ENCODE measurements at regions not wholly inside any gene's neighbourhood (a gene's known extent, or its start where the extent isn't known, plus 50 kb on each side); places are given as distances from the start of the nearest gene placed in this dataset.

DNA sequence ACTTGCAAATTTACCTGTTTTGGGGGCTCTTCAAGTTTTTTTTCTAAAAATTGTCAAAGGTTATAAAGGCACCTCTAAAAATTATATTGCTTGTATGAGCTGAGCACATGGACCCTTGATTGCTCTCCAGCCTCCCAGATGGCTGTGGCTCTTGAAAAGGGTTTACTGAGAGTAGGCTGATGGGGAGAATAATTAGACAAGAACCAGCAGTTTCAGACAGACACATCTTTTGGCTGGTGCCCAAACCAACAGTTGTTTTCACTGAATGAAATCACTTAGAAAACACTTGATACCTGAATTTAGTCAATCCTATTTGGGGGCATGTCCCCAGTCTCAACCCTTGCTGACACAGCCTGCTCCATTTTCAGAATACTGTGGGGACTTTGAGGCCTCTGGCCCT lies 217.6 kb downstream of the KBTBD8 start:
- H3K9me3 ChIP-seq (replicated peaks in 1 of 2; ENCODE audit: control insufficient read depth in 1 of 2, insufficient read depth in 1 of 2, low read length in 2 of 2): peaks cover 0 to 4% of the 10 kb centered on the region in 2 donors
- H3K27me3 ChIP-seq (ENCODE audit: control insufficient read depth in 2 of 2, insufficient read depth in 2 of 2, low read length in 2 of 2): no peaks in the 10 kb centered on the region
- H3K27ac ChIP-seq (ENCODE audit: low read depth in 1 of 2, low read length in 2 of 2): no peak overlapping the region
- H3K4me3 ChIP-seq (replicated peaks in 1 of 3; ENCODE audit: low read depth in 2 of 3, low read length in 3 of 3): no peak overlapping the region
- no peaks in the 10 kb centered on the region for H3K79me2 ChIP-seq (ENCODE audit: insufficient read depth, low read length)
- peaks cover 0 to 9% (median 2%) of the 10 kb centered on the region in 7 donors for H3K9me3 Mint-ChIP-seq
- no peak overlapping the region for H3K4me3 Mint-ChIP-seq
- H3K27me3 Mint-ChIP-seq (ENCODE audit: low read depth in 3 of 3): peaks cover 0 to 1% (median 1%) of the 10 kb centered on the region in 3 donors
- no peaks in the 10 kb centered on the region for H3K36me3 Mint-ChIP-seq
- H3K4me1 Mint-ChIP-seq: no peaks in the 10 kb centered on the region
- no peaks in the 10 kb centered on the region for H4K20me1 ChIP-seq (ENCODE audit: insufficient read depth, low read length)
- no peak for DNase-seq
- no peaks in the 10 kb centered on the region for H3K36me3 ChIP-seq (replicated peaks in 1 of 2; ENCODE audit: control insufficient read depth in 1 of 2, insufficient read depth in 2 of 2, low read length in 2 of 2)
- TF ChIP-seq, protein P1, sequence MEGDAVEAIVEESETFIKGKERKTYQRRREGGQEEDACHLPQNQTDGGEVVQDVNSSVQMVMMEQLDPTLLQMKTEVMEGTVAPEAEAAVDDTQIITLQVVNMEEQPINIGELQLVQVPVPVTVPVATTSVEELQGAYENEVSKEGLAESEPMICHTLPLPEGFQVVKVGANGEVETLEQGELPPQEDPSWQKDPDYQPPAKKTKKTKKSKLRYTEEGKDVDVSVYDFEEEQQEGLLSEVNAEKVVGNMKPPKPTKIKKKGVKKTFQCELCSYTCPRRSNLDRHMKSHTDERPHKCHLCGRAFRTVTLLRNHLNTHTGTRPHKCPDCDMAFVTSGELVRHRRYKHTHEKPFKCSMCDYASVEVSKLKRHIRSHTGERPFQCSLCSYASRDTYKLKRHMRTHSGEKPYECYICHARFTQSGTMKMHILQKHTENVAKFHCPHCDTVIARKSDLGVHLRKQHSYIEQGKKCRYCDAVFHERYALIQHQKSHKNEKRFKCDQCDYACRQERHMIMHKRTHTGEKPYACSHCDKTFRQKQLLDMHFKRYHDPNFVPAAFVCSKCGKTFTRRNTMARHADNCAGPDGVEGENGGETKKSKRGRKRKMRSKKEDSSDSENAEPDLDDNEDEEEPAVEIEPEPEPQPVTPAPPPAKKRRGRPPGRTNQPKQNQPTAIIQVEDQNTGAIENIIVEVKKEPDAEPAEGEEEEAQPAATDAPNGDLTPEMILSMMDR (IDR thresholded peaks at IDR 0.05): no peak
- no peak overlapping the region for H3K4me2 ChIP-seq (replicated peaks; ENCODE audit: extremely low read depth, low read length, poor library complexity, severe bottlenecking)
- H2AFZ ChIP-seq (ENCODE audit: insufficient read depth, low read depth, low read length, poor library complexity, severe bottlenecking): no peak overlapping the region
- H3K9ac ChIP-seq (ENCODE audit: insufficient read depth, low read length, poor library complexity, severe bottlenecking): no peak overlapping the region
- H3K4me1 ChIP-seq (ENCODE audit: control insufficient read depth in 1 of 2, insufficient read depth in 2 of 2, low read length in 2 of 2): no peaks in the 10 kb centered on the region
- H3K27ac Mint-ChIP-seq: no peak overlapping the region
- intact Hi-C loops (cut with micrococcal nuclease): no loop called here

DNA sequence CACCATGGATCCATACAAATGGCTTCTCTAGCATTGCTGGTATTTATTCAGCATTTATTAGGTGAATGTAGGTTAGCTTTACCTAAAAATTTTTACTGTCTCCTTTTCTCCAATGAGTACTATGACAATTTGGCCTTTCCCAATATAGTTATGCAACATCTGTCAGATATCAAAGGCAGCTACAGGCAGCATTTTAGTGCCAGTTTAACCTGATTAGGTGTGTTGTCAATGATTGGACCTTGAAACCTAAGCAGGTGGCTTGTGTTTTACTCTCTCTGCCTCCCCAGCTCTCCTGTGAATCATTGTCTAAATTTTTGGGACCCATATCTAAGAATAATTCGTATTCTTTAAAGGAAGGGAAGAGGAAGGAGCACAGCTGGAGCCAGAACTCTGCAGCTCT lies 228.9 kb downstream of the KBTBD8 start:
- Histone ChIP-seq H3K27me3 (ENCODE audit: control insufficient read depth in 2 of 2, insufficient read depth in 2 of 2, low read length in 2 of 2) (no peaks in the 10 kb centered on the region), H3K4me1 (ENCODE audit: control insufficient read depth in 1 of 2, insufficient read depth in 2 of 2, low read length in 2 of 2) (no peaks in the 10 kb centered on the region), H3K27ac (ENCODE audit: low read depth in 1 of 2, low read length in 2 of 2) (no peak overlapping the region), H3K9ac (ENCODE audit: insufficient read depth, low read length, poor library complexity, severe bottlenecking) (no peak overlapping the region), H2AFZ (ENCODE audit: insufficient read depth, low read depth, low read length, poor library complexity, severe bottlenecking) (no peak overlapping the region), H3K9me3 (replicated peaks in 1 of 2; ENCODE audit: control insufficient read depth in 1 of 2, insufficient read depth in 1 of 2, low read length in 2 of 2) (no peaks in the 10 kb centered on the region), H3K4me3 (replicated peaks in 1 of 3; ENCODE audit: low read depth in 2 of 3, low read length in 3 of 3) (no peak overlapping the region), H3K4me2 (replicated peaks; ENCODE audit: extremely low read depth, low read length, poor library complexity, severe bottlenecking) (no peak overlapping the region), H3K36me3 (replicated peaks in 1 of 2; ENCODE audit: control insufficient read depth in 1 of 2, insufficient read depth in 2 of 2, low read length in 2 of 2) (no peaks in the 10 kb centered on the region), H3K79me2 (ENCODE audit: insufficient read depth, low read length) (no peaks in the 10 kb centered on the region), H4K20me1 (ENCODE audit: insufficient read depth, low read length) (no peaks in the 10 kb centered on the region)
- Mint-ChIP-seq H3K4me3 (no peak overlapping the region), H3K27ac (no peak overlapping the region), H3K27me3 (ENCODE audit: low read depth in 3 of 3) (peaks cover 0 to 2% (median 2%) of the 10 kb centered on the region in 3 donors), H3K36me3 (no peaks in the 10 kb centered on the region), H3K9me3 (peaks cover 0 to 14% (median 9%) of the 10 kb centered on the region in 7 donors), H3K4me1 (no peaks in the 10 kb centered on the region)
- no CpG with 5 or more reads among the region's 1 CpG for WGBS (ENCODE audit: insufficient coverage)
- TF ChIP-seq, protein P1 (IDR thresholded peaks at IDR 0.05): no peak
- no peak for DNase-seq
- intact Hi-C loops (cut with micrococcal nuclease): no loop called here

Measured in CD14-positive monocyte (primary cell).